Testis (tissue), 2 donors: ENCODE measurements at regions not wholly inside any gene's neighbourhood (a gene's known extent, or its start where the extent isn't known, plus 50 kb on each side); places are given as distances from the start of the nearest gene placed in this dataset.

Experiments used
- DNase-seq: peaks from one replicate; pipeline ENCODE4 v3.0.0-alpha.2; 2019
- H3K27ac ChIP-seq, 2 donors: fragments of 200-600 bp; sonication (generic); one replicate each; pipeline ENCODE4 v1.5.1; 2019
- H3K27me3 ChIP-seq: fragments of 200-600 bp; sonication (generic); one replicate; pipeline ENCODE4 v1.5.1; 2019
- H3K36me3 ChIP-seq: fragments of 200-600 bp; sonication (generic); one replicate; pipeline ENCODE4 v1.5.1; 2017; ENCODE audit warnings: low read depth; ENCODE audit errors: missing control alignments
- H3K4me1 ChIP-seq: fragments of 200-600 bp; sonication (generic); one replicate; pipeline ENCODE4 v1.5.1; 2019
- H3K4me3 ChIP-seq, 2 donors: fragments of 200-600 bp; sonication (generic); one replicate each; pipeline ENCODE4 v1.5.1; 2017 to 2019
- H3K9me3 ChIP-seq: fragments of 200-600 bp; sonication (generic); one replicate; pipeline ENCODE4 v1.5.1; 2017
- CTCF ChIP-seq, 3 experiments: fragments of 450-650 bp in 2 of 3; fragments of 200-600 bp in 1 of 3; sonication (generic) in 1 of 3; IDR thresholded peaks; one replicate each; pipeline ENCODE4 v1.5.1; 2016 to 2019; ENCODE audit warnings: antibody characterized with exemption in 3 of 3, mild to moderate bottlenecking in 2 of 3, moderate library complexity in 1 of 3
- POLR2A ChIP-seq: fragments of 450-650 bp; IDR thresholded peaks from one replicate; pipeline ENCODE4 v1.6.1; 2017; ENCODE audit warnings: antibody characterized with exemption, mild to moderate bottlenecking, moderate library complexity
- WGBS, 2 donors: methylation state at CpG; one replicate each; pipeline ENCODE4 v1.1.5; 2018; 5-methylcytosine and 5-hydroxymethylcytosine counted together
- intact Hi-C: fragments of 100-400 bp; cut with DNase I; formaldehyde crosslinking; loops from one replicate; pipeline ENCODE4 v1.15.1; 2023; ENCODE audit warnings: low total_unique reads

DNA sequence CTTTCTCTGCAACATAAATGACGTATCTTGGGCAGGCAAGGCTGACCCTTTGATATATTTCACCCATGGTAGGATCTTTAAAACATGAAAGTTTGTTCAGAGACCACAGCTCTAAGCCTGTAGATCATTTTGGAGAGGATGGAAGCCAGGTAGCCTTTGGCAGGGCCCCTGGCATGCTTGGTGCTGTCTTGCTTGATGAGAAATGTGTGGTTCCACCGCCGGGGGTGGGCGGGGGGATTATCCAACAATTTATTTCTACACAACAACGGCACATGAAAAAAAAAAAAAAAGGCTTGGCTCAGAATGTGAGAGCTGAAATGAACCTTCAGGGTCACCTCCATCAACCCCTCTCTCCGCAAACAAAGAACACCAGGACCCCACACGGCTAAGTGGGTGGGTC is 112.9 kb upstream of the MBNL2 start:
- no peak overlapping the region for H3K27ac ChIP-seq
- peak overlapping the region; percentile 11 to 27 for H3K4me3 ChIP-seq
- TF ChIP-seq POLR2A = no peak
- no peak for TF ChIP-seq CTCF (IDR thresholded peaks at IDR 0.05)
- H3K9me3 ChIP-seq = no peaks in the 10 kb centered on the region
- DNase-seq = no peak
- 53 to 59% methylated on average over 7 of the region's 7 CpGs for WGBS, 2 donors
- no peaks in the 10 kb centered on the region for H3K36me3 ChIP-seq
- peaks cover 23% of the 10 kb centered on the region for H3K4me1 ChIP-seq
- intact Hi-C loops = no loop called here
- H3K27me3 ChIP-seq = no peaks in the 10 kb centered on the region

DNA sequence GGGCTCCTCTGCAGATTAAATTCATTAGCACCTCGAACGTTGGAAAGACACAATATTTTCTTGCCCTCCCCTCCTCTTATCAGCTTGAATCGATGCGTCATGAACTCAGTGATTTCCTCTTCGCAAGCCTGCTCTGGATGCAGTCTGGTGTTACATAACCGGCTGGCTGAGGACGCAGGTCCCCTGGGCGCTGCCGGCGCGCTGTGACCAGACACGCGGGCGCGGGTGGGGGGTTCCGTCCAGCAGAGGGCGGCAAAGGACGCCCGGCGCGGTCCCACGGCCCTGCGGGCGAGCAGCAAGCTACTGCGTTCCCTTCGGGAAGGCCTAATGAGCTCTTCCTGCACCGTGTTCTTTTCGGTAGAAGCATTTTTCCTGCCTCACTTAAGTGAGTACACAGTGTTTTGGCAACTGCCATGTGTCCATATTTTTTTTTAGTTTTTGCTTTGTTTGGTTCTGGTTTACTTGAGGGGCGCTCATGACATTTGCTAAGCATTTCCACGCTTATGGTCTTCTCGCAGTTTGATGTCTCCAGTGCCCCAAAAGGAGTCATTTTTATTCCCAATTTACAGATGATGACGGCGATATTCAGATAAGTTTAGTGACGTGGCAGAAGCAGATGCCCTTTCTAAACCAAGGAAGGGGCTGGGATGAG is 112.2 kb upstream of the MBNL2 start:
- intact Hi-C loops = loop anchor here (5.0 to 10.0 kb wide), 3 partner anchors 237 to 465 kb away; partner anchors contain the start of gene RAP2A
- peak overlapping the region in 1 of 2 donors; percentile 38 for H3K27ac ChIP-seq
- peak; percentile 82 to 95 (median 94) for TF ChIP-seq CTCF (IDR thresholded peaks at IDR 0.05)
- TF ChIP-seq POLR2A = no peak
- peak; percentile 91 for DNase-seq
- no peaks in the 10 kb centered on the region for H3K27me3 ChIP-seq
- 9 to 16% methylated on average over 15 to 34 of the region's 34 CpGs for WGBS, 2 donors
- no peaks in the 10 kb centered on the region for H3K36me3 ChIP-seq
- peak overlapping the region; percentile 11 to 27 for H3K4me3 ChIP-seq
- H3K9me3 ChIP-seq = no peaks in the 10 kb centered on the region
- peaks cover 26% of the 10 kb centered on the region for H3K4me1 ChIP-seq

- Histone ChIP-seq H3K4me3 (no peak overlapping the region), H3K27me3 (no peaks in the 10 kb centered on the region), H3K27ac (no peak overlapping the region), H3K36me3 (no peaks in the 10 kb centered on the region), H3K9me3 (no peaks in the 10 kb centered on the region), H3K4me1 (peaks cover 31% of the 10 kb centered on the region)
- WGBS, 2 donors = 85 to 89% methylated on average over 6 of the region's 6 CpGs
- TF ChIP-seq POLR2A = no peak
- no peak for TF ChIP-seq CTCF (IDR thresholded peaks at IDR 0.05)
- intact Hi-C loops = loop anchor here (5.0 to 10.0 kb wide), 3 partner anchors 236 to 464 kb away; partner anchors contain the start of gene RAP2A
- no peak for DNase-seq
Measured at GRCh38 chr13:97110936-97111335, 111.2 kb upstream of the MBNL2 start.

DNA sequence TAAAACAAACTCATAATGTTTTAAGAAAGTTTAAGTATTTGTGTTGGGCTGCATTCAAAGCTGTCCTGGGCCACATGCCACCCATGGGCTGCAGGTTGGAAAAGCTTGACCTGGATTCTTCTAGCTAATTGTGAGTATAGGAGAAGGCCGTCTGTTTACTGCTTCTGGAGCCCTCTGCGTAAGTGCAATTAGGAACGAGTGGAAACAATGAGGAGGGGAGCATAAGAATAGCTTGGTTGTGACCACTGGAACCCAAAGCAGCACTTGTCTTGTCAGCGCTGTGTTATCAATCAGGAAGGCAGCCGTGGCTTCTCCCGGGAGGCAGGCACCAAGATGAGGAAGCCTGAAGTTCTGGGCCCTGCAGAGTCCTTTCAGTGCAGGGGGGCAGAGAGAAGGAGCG is 110.4 kb upstream of the MBNL2 start:
- 78 to 88% methylated on average over 7 of the region's 7 CpGs for WGBS, 2 donors
- Histone ChIP-seq H3K27ac (no peak overlapping the region), H3K4me1 (peaks cover 36% of the 10 kb centered on the region), H3K9me3 (no peaks in the 10 kb centered on the region), H3K27me3 (no peaks in the 10 kb centered on the region), H3K36me3 (no peaks in the 10 kb centered on the region), H3K4me3 (no peak overlapping the region)
- TF ChIP-seq CTCF (IDR thresholded peaks at IDR 0.05) (no peak), POLR2A (no peak)
- DNase-seq = no peak
- intact Hi-C loops = loop anchor here (5.0 to 10.0 kb wide), 3 partner anchors 236 to 463 kb away; partner anchors contain the start of gene RAP2A
